ENCODE measurements at regions not wholly inside any gene's neighbourhood (a gene's known extent, or its start where the extent isn't known, plus 50 kb on each side); places are given as distances from the start of the nearest gene placed in this dataset.

- Histone ChIP-seq H3K9me2 (replicated peaks; ENCODE audit: control insufficient read depth, low read length) (no peaks in the 10 kb centered on the region), H4K20me1 (ENCODE audit: control insufficient read depth, insufficient read depth, low read depth, low read length) (no peaks in the 10 kb centered on the region), H3K9me3 (ENCODE audit: control insufficient read depth, insufficient read depth, low read length) (peaks cover 17% of the 10 kb centered on the region; the same call in 1 of the 2 replicates), H3K4me2 (ENCODE audit: low read length) (no peak overlapping the region), H3K4me1 (ENCODE audit: control insufficient read depth, low read length) (no peaks in the 10 kb centered on the region), H3K79me2 (ENCODE audit: control insufficient read depth, low read length) (no peaks in the 10 kb centered on the region), H3K36me3 (ENCODE audit: control insufficient read depth, low read length) (no peaks in the 10 kb centered on the region), H3K27ac (ENCODE audit: low read depth, low read length) (no peak overlapping the region), H3F3A (ENCODE audit: control insufficient read depth, insufficient read depth) (no peaks in the 10 kb centered on the region), H3K27me3 (ENCODE audit: control insufficient read depth, low read length) (no peaks in the 10 kb centered on the region), H3K4me3 (ENCODE audit: low read length) (no peak overlapping the region)
- TF ChIP-seq EZH2phosphoT487 (IDR thresholded peaks at IDR 0.05; ENCODE audit: borderline replicate concordance, low read length), result no peak
- TF ChIP-seq CTCF (IDR thresholded peaks at IDR 0.05; ENCODE audit: low read depth, low read length, poor library complexity, severe bottlenecking), result no peak
These were observed 449.3 kb downstream of the GABRB3 start for GRCh38 chr15:26323566-26323965.

- Histone ChIP-seq H3K27ac (ENCODE audit: low read depth, low read length) (no peak overlapping the region), H3K9me2 (replicated peaks; ENCODE audit: control insufficient read depth, low read length) (no peaks in the 10 kb centered on the region), H3K4me1 (ENCODE audit: control insufficient read depth, low read length) (no peaks in the 10 kb centered on the region), H3K4me2 (ENCODE audit: low read length) (no peak overlapping the region), H3K79me2 (ENCODE audit: control insufficient read depth, low read length) (no peaks in the 10 kb centered on the region), H3K36me3 (ENCODE audit: control insufficient read depth, low read length) (no peaks in the 10 kb centered on the region), H3K9me3 (ENCODE audit: control insufficient read depth, insufficient read depth, low read length) (peaks cover 24% of the 10 kb centered on the region; the same call in 1 of the 2 replicates), H3F3A (ENCODE audit: control insufficient read depth, insufficient read depth) (no peaks in the 10 kb centered on the region), H4K20me1 (ENCODE audit: control insufficient read depth, insufficient read depth, low read depth, low read length) (no peaks in the 10 kb centered on the region), H3K27me3 (ENCODE audit: control insufficient read depth, low read length) (no peaks in the 10 kb centered on the region), H3K4me3 (ENCODE audit: low read length) (no peak overlapping the region)
- TF ChIP-seq CTCF (IDR thresholded peaks at IDR 0.05; ENCODE audit: low read depth, low read length, poor library complexity, severe bottlenecking), result no peak
- TF ChIP-seq EZH2phosphoT487 (IDR thresholded peaks at IDR 0.05; ENCODE audit: borderline replicate concordance, low read length), result no peak
These were observed 454.2 kb downstream of the GABRB3 start for GRCh38 chr15:26318689-26319088.

- TF ChIP-seq EZH2phosphoT487 (IDR thresholded peaks at IDR 0.05; ENCODE audit: borderline replicate concordance, low read length) (no peak), CTCF (IDR thresholded peaks at IDR 0.05; ENCODE audit: low read depth, low read length, poor library complexity, severe bottlenecking) (no peak)
- no peak overlapping the region for H3K4me2 ChIP-seq (ENCODE audit: low read length)
- no peaks in the 10 kb centered on the region for H3K79me2 ChIP-seq (ENCODE audit: control insufficient read depth, low read length)
- no peak overlapping the region for H3K27ac ChIP-seq (ENCODE audit: low read depth, low read length)
- H3K4me3 ChIP-seq (ENCODE audit: low read length), result no peak overlapping the region
- no peaks in the 10 kb centered on the region for H3F3A ChIP-seq (ENCODE audit: control insufficient read depth, insufficient read depth)
- no peaks in the 10 kb centered on the region for H3K9me2 ChIP-seq (replicated peaks; ENCODE audit: control insufficient read depth, low read length)
- no peaks in the 10 kb centered on the region for H3K4me1 ChIP-seq (ENCODE audit: control insufficient read depth, low read length)
- H3K36me3 ChIP-seq (ENCODE audit: control insufficient read depth, low read length), result no peaks in the 10 kb centered on the region
- no peaks in the 10 kb centered on the region for H4K20me1 ChIP-seq (ENCODE audit: control insufficient read depth, insufficient read depth, low read depth, low read length)
- H3K27me3 ChIP-seq (ENCODE audit: control insufficient read depth, low read length), result no peaks in the 10 kb centered on the region
- peaks cover 23% of the 10 kb centered on the region; the same call in 1 of the 2 replicates for H3K9me3 ChIP-seq (ENCODE audit: control insufficient read depth, insufficient read depth, low read length)
These were observed 451.4 kb upstream of the ATP10A start for GRCh38 chr15:26314577-26314976.
